HEK293 (cell line): ENCODE measurements at regions not wholly inside any gene's neighbourhood (a gene's known extent, or its start where the extent isn't known, plus 50 kb on each side); places are given as distances from the start of the nearest gene placed in this dataset.

Experiments used
- CTCF ChIA-PET: fragments of 350-600 bp; formaldehyde crosslinking; extraction: SDS; loops from one replicate; lab custom pipeline; 2021; ENCODE audit warnings: antibody characterized with exemption; lab: Yijun Ruan, JAX
- POLR2A ChIA-PET: fragments of 300-600 bp; formaldehyde crosslinking; extraction: SDS; loops from one replicate; lab custom pipeline; 2020; ENCODE audit warnings: antibody characterized with exemption, inconsistent platforms; lab: Yijun Ruan, JAX
- H3K27ac ChIP-seq: fragments of 200-500 bp; sonication (Bioruptor generic); 2 replicates; pipeline ENCODE4 v1.5.1; 2014; ENCODE audit warnings: low read depth, low read length, control low read depth, inconsistent platforms; ENCODE audit errors: extremely low read depth
- H3K36me3 ChIP-seq, 2 experiments: fragments of 200-500 bp in 1 of 2; sonication (Bioruptor generic) in 1 of 2; 1 replicate in 1 of 2; 2 replicates in 1 of 2; pipeline ENCODE4 v1.5.1; 2014 to 2017; ENCODE audit warnings: inconsistent platforms in 2 of 2, low read length in 2 of 2; ENCODE audit not compliant: control insufficient read depth in 2 of 2, insufficient read depth in 1 of 2
- H3K4me1 ChIP-seq: fragments of 200-500 bp; sonication (Bioruptor generic); 2 replicates; pipeline ENCODE4 v1.5.1; 2014; ENCODE audit warnings: mild to moderate bottlenecking, low read length, inconsistent platforms; ENCODE audit not compliant: control insufficient read depth, insufficient read depth
- H3K4me3 ChIP-seq: 2 replicates; pipeline ENCODE4 v1.5.1; 2011; ENCODE audit warnings: low read depth, mild to moderate bottlenecking, control low read depth, low read length, moderate library complexity
- H3K9me3 ChIP-seq: fragments of 200-500 bp; sonication (Bioruptor generic); 2 replicates; pipeline ENCODE4 v1.5.1; 2014; ENCODE audit warnings: low read depth, low read length, inconsistent platforms; ENCODE audit not compliant: control insufficient read depth, insufficient read depth
- BCL11A ChIP-seq: fragments of 450-650 bp; formaldehyde crosslinking; IDR thresholded peaks from 2 replicates; pipeline ENCODE4 v1.5.1; 2016; ENCODE audit warnings: low read depth, missing biosample characterization, missing genetic modification characterization
- BCL11B ChIP-seq: fragments of 450-650 bp; formaldehyde crosslinking; IDR thresholded peaks from 2 replicates; pipeline ENCODE4 v1.5.1; 2016; ENCODE audit warnings: low read depth, missing biosample characterization, missing genetic modification characterization
- BCL6B ChIP-seq: fragments of 450-650 bp; formaldehyde crosslinking; IDR thresholded peaks from 2 replicates; pipeline ENCODE4 v1.5.1; 2017; ENCODE audit warnings: missing biosample characterization, missing genetic modification characterization
- KLF7 ChIP-seq: fragments of 450-650 bp; formaldehyde crosslinking; IDR thresholded peaks from 2 replicates; pipeline ENCODE4 v1.5.1; 2016; ENCODE audit warnings: missing biosample characterization, missing genetic modification characterization, borderline replicate concordance
- OSR2 ChIP-seq: fragments of 450-650 bp; formaldehyde crosslinking; IDR thresholded peaks from 2 replicates; pipeline ENCODE4 v1.5.1; 2016; ENCODE audit warnings: missing biosample characterization, missing genetic modification characterization
- SP7 ChIP-seq: fragments of 450-650 bp; formaldehyde crosslinking; IDR thresholded peaks from 2 replicates; pipeline ENCODE4 v1.5.1; 2016; ENCODE audit warnings: missing biosample characterization, missing genetic modification characterization
- YY1 ChIP-seq: fragments of 450-650 bp; formaldehyde crosslinking; IDR thresholded peaks from 2 replicates; pipeline ENCODE4 v1.5.1; 2018; ENCODE audit warnings: missing biosample characterization, missing genetic modification characterization
- ZBTB21 ChIP-seq: fragments of 450-650 bp; formaldehyde crosslinking; IDR thresholded peaks from 2 replicates; pipeline ENCODE4 v1.5.1; 2017; ENCODE audit warnings: missing biosample characterization, missing genetic modification characterization
- ZFP69B ChIP-seq: fragments of 450-650 bp; formaldehyde crosslinking; IDR thresholded peaks from 2 replicates; pipeline ENCODE4 v1.5.1; 2016; ENCODE audit warnings: missing biosample characterization, missing genetic modification characterization
- ZNF132 ChIP-seq: fragments of 450-650 bp; formaldehyde crosslinking; IDR thresholded peaks from 2 replicates; pipeline ENCODE4 v1.5.1; 2017; ENCODE audit warnings: missing biosample characterization, missing genetic modification characterization, borderline replicate concordance
- ZNF175 ChIP-seq: fragments of 450-650 bp; formaldehyde crosslinking; IDR thresholded peaks from 2 replicates; pipeline ENCODE4 v1.5.1; 2016; ENCODE audit warnings: missing biosample characterization, missing genetic modification characterization
- ZNF239 ChIP-seq: fragments of 450-650 bp; formaldehyde crosslinking; IDR thresholded peaks from 2 replicates; pipeline ENCODE4 v1.5.1; 2016; ENCODE audit warnings: missing biosample characterization, missing genetic modification characterization
- ZNF274 ChIP-seq, 2 experiments: fragments of 200-500 bp in 1 of 2; fragments of 450-650 bp in 1 of 2; sonication (Bioruptor generic) in 1 of 2; formaldehyde crosslinking in 1 of 2; IDR thresholded peaks; 2 replicates each; pipeline versions ENCODE4 v1.5.1 to v1.6.1; 2014 to 2016; ENCODE audit warnings: borderline replicate concordance in 1 of 2, inconsistent platforms in 1 of 2, low read length in 1 of 2, missing biosample characterization in 1 of 2, missing genetic modification characterization in 1 of 2
- ZNF610 ChIP-seq: fragments of 450-650 bp; formaldehyde crosslinking; IDR thresholded peaks from 2 replicates; pipeline ENCODE4 v1.5.1; 2016; ENCODE audit warnings: missing biosample characterization, missing genetic modification characterization, borderline replicate concordance
- ZNF626 ChIP-seq: fragments of 450-650 bp; sonication (Bioruptor Pico); formaldehyde crosslinking; IDR thresholded peaks from 2 replicates; pipeline ENCODE4 v1.5.1; 2018; ENCODE audit warnings: missing biosample characterization, missing genetic modification characterization, inconsistent platforms
- ZNF670 ChIP-seq: fragments of 450-650 bp; formaldehyde crosslinking; IDR thresholded peaks from 2 replicates; pipeline ENCODE4 v1.5.1; 2016; ENCODE audit warnings: missing biosample characterization, missing genetic modification characterization, low read depth
- ZSCAN23 ChIP-seq: fragments of 450-650 bp; formaldehyde crosslinking; IDR thresholded peaks from 2 replicates; pipeline ENCODE4 v1.5.1; 2016; ENCODE audit warnings: missing biosample characterization, missing genetic modification characterization
- TF ChIP-seq, protein P1 (sequence below): fragments of 450-650 bp; formaldehyde crosslinking; IDR thresholded peaks from 2 replicates; pipeline ENCODE4 v1.5.1; 2016; ENCODE audit warnings: missing biosample characterization, missing genetic modification characterization, borderline replicate concordance
- TF ChIP-seq, protein P2 (sequence below): fragments of 450-650 bp; formaldehyde crosslinking; conservative IDR thresholded peaks from 2 replicates; pipeline ENCODE4 v1.5.1; 2016; ENCODE audit warnings: low read depth, missing biosample characterization, missing genetic modification characterization
- TF ChIP-seq, protein P3 (sequence below): fragments of 450-650 bp; formaldehyde crosslinking; IDR thresholded peaks from 2 replicates; pipeline ENCODE4 v1.5.1; 2016; ENCODE audit warnings: missing biosample characterization, missing genetic modification characterization, borderline replicate concordance

DNA sequence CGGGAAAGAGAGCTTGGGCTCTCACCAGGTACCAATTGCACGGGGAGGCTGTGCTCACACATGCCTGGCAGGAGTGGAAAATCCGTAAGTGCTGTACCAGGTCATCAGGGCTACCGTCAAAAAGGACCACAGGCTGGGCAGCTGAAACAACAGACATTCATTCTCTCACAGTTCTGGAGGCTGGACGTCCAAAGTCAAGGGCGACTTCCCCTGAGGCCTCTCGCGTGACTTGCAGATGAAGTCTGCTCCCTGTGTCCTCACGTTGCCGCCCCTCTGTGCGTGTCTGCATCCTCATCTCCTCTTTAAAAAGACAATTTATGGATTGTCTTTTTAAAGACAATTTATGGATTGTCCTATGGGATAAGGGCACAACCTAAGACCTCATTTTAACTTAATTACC lies 73.8 kb upstream of the FZD10 start:
- Histone ChIP-seq H3K9me3 (no peaks in the 10 kb centered on the region), H3K4me1 (no peaks in the 10 kb centered on the region), H3K4me3 (no peak overlapping the region), H3K27ac (no peak overlapping the region)
- no peak for TF ChIP-seq ZBTB21 (tag by site-specific recombination)
- TF ChIP-seq ZNF626 (tag by site-specific recombination), result no peak
- no peak for TF ChIP-seq ZNF132
- TF ChIP-seq SP7 (tag by site-specific recombination), result no peak
- TF ChIP-seq BCL6B, result no peak
- TF ChIP-seq, protein P1, sequence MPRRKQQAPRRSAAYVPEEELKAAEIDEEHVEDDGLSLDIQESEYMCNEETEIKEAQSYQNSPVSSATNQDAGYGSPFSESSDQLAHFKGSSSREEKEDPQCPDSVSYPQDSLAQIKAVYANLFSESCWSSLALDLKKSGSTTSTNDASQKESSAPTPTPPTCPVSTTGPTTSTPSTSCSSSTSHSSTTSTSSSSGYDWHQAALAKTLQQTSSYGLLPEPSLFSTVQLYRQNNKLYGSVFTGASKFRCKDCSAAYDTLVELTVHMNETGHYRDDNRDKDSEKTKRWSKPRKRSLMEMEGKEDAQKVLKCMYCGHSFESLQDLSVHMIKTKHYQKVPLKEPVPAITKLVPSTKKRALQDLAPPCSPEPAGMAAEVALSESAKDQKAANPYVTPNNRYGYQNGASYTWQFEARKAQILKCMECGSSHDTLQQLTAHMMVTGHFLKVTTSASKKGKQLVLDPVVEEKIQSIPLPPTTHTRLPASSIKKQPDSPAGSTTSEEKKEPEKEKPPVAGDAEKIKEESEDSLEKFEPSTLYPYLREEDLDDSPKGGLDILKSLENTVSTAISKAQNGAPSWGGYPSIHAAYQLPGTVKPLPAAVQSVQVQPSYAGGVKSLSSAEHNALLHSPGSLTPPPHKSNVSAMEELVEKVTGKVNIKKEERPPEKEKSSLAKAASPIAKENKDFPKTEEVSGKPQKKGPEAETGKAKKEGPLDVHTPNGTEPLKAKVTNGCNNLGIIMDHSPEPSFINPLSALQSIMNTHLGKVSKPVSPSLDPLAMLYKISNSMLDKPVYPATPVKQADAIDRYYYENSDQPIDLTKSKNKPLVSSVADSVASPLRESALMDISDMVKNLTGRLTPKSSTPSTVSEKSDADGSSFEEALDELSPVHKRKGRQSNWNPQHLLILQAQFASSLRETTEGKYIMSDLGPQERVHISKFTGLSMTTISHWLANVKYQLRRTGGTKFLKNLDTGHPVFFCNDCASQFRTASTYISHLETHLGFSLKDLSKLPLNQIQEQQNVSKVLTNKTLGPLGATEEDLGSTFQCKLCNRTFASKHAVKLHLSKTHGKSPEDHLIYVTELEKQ (tag by site-specific recombination), result no peak
- no peak for TF ChIP-seq ZNF670
- TF ChIP-seq BCL11A (tag by site-specific recombination), result no peak
- TF ChIP-seq, protein P2, sequence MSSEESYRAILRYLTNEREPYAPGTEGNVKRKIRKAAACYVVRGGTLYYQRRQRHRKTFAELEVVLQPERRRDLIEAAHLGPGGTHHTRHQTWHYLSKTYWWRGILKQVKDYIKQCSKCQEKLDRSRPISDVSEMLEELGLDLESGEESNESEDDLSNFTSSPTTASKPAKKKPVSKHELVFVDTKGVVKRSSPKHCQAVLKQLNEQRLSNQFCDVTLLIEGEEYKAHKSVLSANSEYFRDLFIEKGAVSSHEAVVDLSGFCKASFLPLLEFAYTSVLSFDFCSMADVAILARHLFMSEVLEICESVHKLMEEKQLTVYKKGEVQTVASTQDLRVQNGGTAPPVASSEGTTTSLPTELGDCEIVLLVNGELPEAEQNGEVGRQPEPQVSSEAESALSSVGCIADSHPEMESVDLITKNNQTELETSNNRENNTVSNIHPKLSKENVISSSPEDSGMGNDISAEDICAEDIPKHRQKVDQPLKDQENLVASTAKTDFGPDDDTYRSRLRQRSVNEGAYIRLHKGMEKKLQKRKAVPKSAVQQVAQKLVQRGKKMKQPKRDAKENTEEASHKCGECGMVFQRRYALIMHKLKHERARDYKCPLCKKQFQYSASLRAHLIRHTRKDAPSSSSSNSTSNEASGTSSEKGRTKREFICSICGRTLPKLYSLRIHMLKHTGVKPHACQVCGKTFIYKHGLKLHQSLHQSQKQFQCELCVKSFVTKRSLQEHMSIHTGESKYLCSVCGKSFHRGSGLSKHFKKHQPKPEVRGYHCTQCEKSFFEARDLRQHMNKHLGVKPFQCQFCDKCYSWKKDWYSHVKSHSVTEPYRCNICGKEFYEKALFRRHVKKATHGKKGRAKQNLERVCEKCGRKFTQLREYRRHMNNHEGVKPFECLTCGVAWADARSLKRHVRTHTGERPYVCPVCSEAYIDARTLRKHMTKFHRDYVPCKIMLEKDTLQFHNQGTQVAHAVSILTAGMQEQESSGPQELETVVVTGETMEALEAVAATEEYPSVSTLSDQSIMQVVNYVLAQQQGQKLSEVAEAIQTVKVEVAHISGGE (tag by site-specific recombination), result no peak
- no peak for TF ChIP-seq ZNF175 (tag by site-specific recombination)
- no peak for TF ChIP-seq ZNF610
- no peak for TF ChIP-seq ZNF239 (tag by site-specific recombination)
- TF ChIP-seq KLF7, result no peak
- TF ChIP-seq OSR2 (tag by site-specific recombination), result no peak
- TF ChIP-seq, protein P3, sequence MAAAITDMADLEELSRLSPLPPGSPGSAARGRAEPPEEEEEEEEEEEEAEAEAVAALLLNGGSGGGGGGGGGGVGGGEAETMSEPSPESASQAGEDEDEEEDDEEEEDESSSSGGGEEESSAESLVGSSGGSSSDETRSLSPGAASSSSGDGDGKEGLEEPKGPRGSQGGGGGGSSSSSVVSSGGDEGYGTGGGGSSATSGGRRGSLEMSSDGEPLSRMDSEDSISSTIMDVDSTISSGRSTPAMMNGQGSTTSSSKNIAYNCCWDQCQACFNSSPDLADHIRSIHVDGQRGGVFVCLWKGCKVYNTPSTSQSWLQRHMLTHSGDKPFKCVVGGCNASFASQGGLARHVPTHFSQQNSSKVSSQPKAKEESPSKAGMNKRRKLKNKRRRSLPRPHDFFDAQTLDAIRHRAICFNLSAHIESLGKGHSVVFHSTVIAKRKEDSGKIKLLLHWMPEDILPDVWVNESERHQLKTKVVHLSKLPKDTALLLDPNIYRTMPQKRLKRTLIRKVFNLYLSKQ (tag by site-specific recombination), result no peak
- TF ChIP-seq YY1 (tag by site-specific recombination), result no peak
- no peak for TF ChIP-seq ZSCAN23 (tag by site-specific recombination)
- no peak for TF ChIP-seq ZFP69B (tag by site-specific recombination)
- TF ChIP-seq BCL11B (tag by site-specific recombination), result no peak
- TF ChIP-seq ZNF274 (IDR thresholded peaks at IDR 0.05; ENCODE audit: low read length), result no peak
- TF ChIP-seq ZNF274 (tag by site-specific recombination; IDR thresholded peaks at IDR 0.05; ENCODE audit: borderline replicate concordance), result no peak
- TF ChIP-seq, all 188 proteins: peak for 0
- ChIA-PET POLR2A (no interaction called here), CTCF (no interaction called here)
- H3K36me3 ChIP-seq, result no peaks in the 10 kb centered on the region
